ENCODE measurements at regions not wholly inside any gene's neighbourhood (a gene's known extent, or its start where the extent isn't known, plus 50 kb on each side); places are given as distances from the start of the nearest gene placed in this dataset.

DNA sequence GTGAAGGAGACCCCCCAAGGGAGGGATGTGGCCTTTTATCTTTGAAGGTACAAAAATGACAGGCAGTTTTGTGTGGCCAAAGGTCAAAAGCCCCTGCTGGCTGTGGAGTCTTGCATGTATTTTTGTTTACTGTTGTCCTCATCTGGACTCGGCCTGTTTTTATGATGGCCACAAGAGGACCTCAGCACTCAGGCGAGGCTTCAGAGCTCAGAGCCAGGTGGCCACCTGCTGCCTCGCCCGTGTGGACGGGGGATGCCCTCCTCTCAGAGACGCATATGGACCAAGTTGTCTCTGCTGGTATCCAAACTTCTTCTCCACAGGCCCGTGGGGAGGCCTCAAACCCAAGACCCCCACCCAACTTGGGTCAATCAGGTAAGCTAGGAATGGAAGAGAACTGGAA is 118.2 kb downstream of the DACT2 start:
- Histone ChIP-seq H2BK12ac (ENCODE audit: low read length in 2 of 2) (no peak overlapping the region), H2BK15ac (ENCODE audit: low read depth, poor library complexity, severe bottlenecking) (no peak overlapping the region), H4K8ac (ENCODE audit: low read length) (no peak overlapping the region), H3K14ac (ENCODE audit: low read length in 2 of 2) (no peak overlapping the region), H3K9me3 (ENCODE audit: control insufficient read depth, low read length) (no peaks in the 10 kb centered on the region), H2BK120ac (ENCODE audit: low read depth, low read length) (no peak overlapping the region), H3K9ac (ENCODE audit: low read length) (no peak overlapping the region), H3K4me1 (ENCODE audit: control insufficient read depth, insufficient read depth, low read depth, low read length) (peaks cover 3% of the 10 kb centered on the region), H3K4me2 (ENCODE audit: low read length, poor library complexity, severe bottlenecking) (no peak overlapping the region), H3K4me3 (ENCODE audit: insufficient read depth in 1 of 2, low read depth in 1 of 2, low read length in 2 of 2) (no peak overlapping the region), H3K27me3 (ENCODE audit: control insufficient read depth in 1 of 2, insufficient read depth in 1 of 2, low read length in 2 of 2) (peaks cover 17 to 37% of the 10 kb centered on the region in 2 experiments), H2AK5ac (ENCODE audit: low read length, severe bottlenecking) (no peak overlapping the region), H2BK5ac (ENCODE audit: low read depth, low read length, poor library complexity, severe bottlenecking) (no peak overlapping the region), H3K36me3 (ENCODE audit: control insufficient read depth in 1 of 2, insufficient read depth in 2 of 2, low read depth in 1 of 2, low read length in 2 of 2) (no peaks in the 10 kb centered on the region), H2AFZ (ENCODE audit: low read depth, low read length) (no peak overlapping the region), H4K91ac (ENCODE audit: low read length) (no peak overlapping the region), H3K79me1 (replicated peaks; ENCODE audit: low read length, poor library complexity, severe bottlenecking) (no peaks in the 10 kb centered on the region), H3K23ac (ENCODE audit: low read length in 2 of 2) (no peak overlapping the region), H3K27ac (ENCODE audit: low read length, poor library complexity, severe bottlenecking) (no peak overlapping the region), H3K4ac (ENCODE audit: low read depth in 1 of 2, low read length in 2 of 2) (no peak overlapping the region), H3K18ac (ENCODE audit: low read depth in 1 of 2, low read length in 2 of 2) (no peak overlapping the region)
- no peak for DNase-seq
- 69% methylated on average over 6 of the region's 7 CpGs for WGBS

DNA sequence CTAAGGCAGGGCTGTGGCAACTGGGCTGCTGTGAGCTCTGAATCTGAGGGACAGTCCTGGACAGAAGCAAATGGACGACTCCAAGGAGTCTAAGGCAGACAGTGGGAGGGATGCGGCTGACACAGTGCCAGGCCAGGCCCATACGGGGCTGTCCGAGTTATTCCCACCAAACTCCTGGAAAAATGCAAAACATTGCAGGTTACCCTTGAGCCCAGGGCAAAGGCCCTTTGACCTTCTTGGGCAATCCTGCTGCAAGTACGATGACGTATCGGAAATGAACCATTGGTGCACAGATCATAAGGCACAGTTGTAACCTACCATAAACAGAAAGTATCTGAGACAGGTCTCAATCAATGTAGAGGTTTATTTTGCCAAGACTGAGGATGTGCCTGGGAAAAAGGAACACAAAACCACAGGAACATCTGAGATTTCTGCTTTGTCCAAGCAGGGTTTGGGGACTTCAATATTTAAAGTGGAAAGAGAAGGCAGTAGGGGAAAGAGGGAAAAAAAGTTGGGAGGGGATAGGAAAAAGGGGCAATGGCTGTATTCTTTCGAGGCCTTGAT is 118.9 kb downstream of the DACT2 start:
- no peaks in the 10 kb centered on the region for H3K4me1 ChIP-seq (ENCODE audit: control insufficient read depth, insufficient read depth, low read depth, low read length)
- DNase-seq, result no peak
- no peaks in the 10 kb centered on the region for H3K79me1 ChIP-seq (replicated peaks; ENCODE audit: low read length, poor library complexity, severe bottlenecking)
- no peak overlapping the region for H3K4me3 ChIP-seq (ENCODE audit: insufficient read depth in 1 of 2, low read depth in 1 of 2, low read length in 2 of 2)
- H2BK15ac ChIP-seq (ENCODE audit: low read depth, poor library complexity, severe bottlenecking), result no peak overlapping the region
- H3K27me3 ChIP-seq (ENCODE audit: control insufficient read depth in 1 of 2, insufficient read depth in 1 of 2, low read length in 2 of 2), result peaks cover 18 to 39% of the 10 kb centered on the region in 2 experiments
- no peak overlapping the region for H4K8ac ChIP-seq (ENCODE audit: low read length)
- H2AK5ac ChIP-seq (ENCODE audit: low read length, severe bottlenecking), result no peak overlapping the region
- H3K4me2 ChIP-seq (ENCODE audit: low read length, poor library complexity, severe bottlenecking), result no peak overlapping the region
- no peaks in the 10 kb centered on the region for H3K9me3 ChIP-seq (ENCODE audit: control insufficient read depth, low read length)
- no peak overlapping the region for H3K18ac ChIP-seq (ENCODE audit: low read depth in 1 of 2, low read length in 2 of 2)
- no peak overlapping the region for H2BK5ac ChIP-seq (ENCODE audit: low read depth, low read length, poor library complexity, severe bottlenecking)
- no peak overlapping the region for H2BK120ac ChIP-seq (ENCODE audit: low read depth, low read length)
- no peaks in the 10 kb centered on the region for H3K36me3 ChIP-seq (ENCODE audit: control insufficient read depth in 1 of 2, insufficient read depth in 2 of 2, low read depth in 1 of 2, low read length in 2 of 2)
- no peak overlapping the region for H3K4ac ChIP-seq (ENCODE audit: low read depth in 1 of 2, low read length in 2 of 2)
- H2AFZ ChIP-seq (ENCODE audit: low read depth, low read length), result no peak overlapping the region
- H3K14ac ChIP-seq (ENCODE audit: low read length in 2 of 2), result no peak overlapping the region
- no peak overlapping the region for H3K27ac ChIP-seq (ENCODE audit: low read length, poor library complexity, severe bottlenecking)
- WGBS, result 94% methylated on average over 7 of the region's 8 CpGs
- H3K9ac ChIP-seq (ENCODE audit: low read length), result no peak overlapping the region
- H2BK12ac ChIP-seq (ENCODE audit: low read length in 2 of 2), result no peak overlapping the region
- H4K91ac ChIP-seq (ENCODE audit: low read length), result no peak overlapping the region
- no peak overlapping the region for H3K23ac ChIP-seq (ENCODE audit: low read length in 2 of 2)

GRCh38 chr6:168198302-168199180 is 119.5 kb upstream of the FRMD1 start:
- no peak overlapping the region for H3K23ac ChIP-seq (ENCODE audit: low read length in 2 of 2)
- H3K9me3 ChIP-seq (ENCODE audit: control insufficient read depth, low read length), result no peaks in the 10 kb centered on the region
- no peak overlapping the region for H2AK5ac ChIP-seq (ENCODE audit: low read length, severe bottlenecking)
- no peak overlapping the region for H2AFZ ChIP-seq (ENCODE audit: low read depth, low read length)
- no peaks in the 10 kb centered on the region for H3K36me3 ChIP-seq (ENCODE audit: control insufficient read depth in 1 of 2, insufficient read depth in 2 of 2, low read depth in 1 of 2, low read length in 2 of 2)
- no peak overlapping the region for H3K9ac ChIP-seq (ENCODE audit: low read length)
- no peak overlapping the region for H3K27ac ChIP-seq (ENCODE audit: low read length, poor library complexity, severe bottlenecking)
- DNase-seq, result no peak
- no peak overlapping the region for H2BK12ac ChIP-seq (ENCODE audit: low read length in 2 of 2)
- H3K79me1 ChIP-seq (replicated peaks; ENCODE audit: low read length, poor library complexity, severe bottlenecking), result no peaks in the 10 kb centered on the region
- H4K91ac ChIP-seq (ENCODE audit: low read length), result no peak overlapping the region
- no peak overlapping the region for H3K4me2 ChIP-seq (ENCODE audit: low read length, poor library complexity, severe bottlenecking)
- H3K4me1 ChIP-seq (ENCODE audit: control insufficient read depth, insufficient read depth, low read depth, low read length), result peaks cover 12% of the 10 kb centered on the region
- no peak overlapping the region for H2BK15ac ChIP-seq (ENCODE audit: low read depth, poor library complexity, severe bottlenecking)
- peaks cover 37 to 58% of the 10 kb centered on the region in 2 experiments for H3K27me3 ChIP-seq (ENCODE audit: control insufficient read depth in 1 of 2, insufficient read depth in 1 of 2, low read length in 2 of 2)
- H3K4me3 ChIP-seq (ENCODE audit: insufficient read depth in 1 of 2, low read depth in 1 of 2, low read length in 2 of 2), result no peak overlapping the region
- H3K18ac ChIP-seq (ENCODE audit: low read depth in 1 of 2, low read length in 2 of 2), result no peak overlapping the region
- no peak overlapping the region for H3K14ac ChIP-seq (ENCODE audit: low read length in 2 of 2)
- H2BK5ac ChIP-seq (ENCODE audit: low read depth, low read length, poor library complexity, severe bottlenecking), result no peak overlapping the region
- no peak overlapping the region for H2BK120ac ChIP-seq (ENCODE audit: low read depth, low read length)
- H3K4ac ChIP-seq (ENCODE audit: low read depth in 1 of 2, low read length in 2 of 2), result no peak overlapping the region
- no peak overlapping the region for H4K8ac ChIP-seq (ENCODE audit: low read length)
- 90% methylated on average over 21 of the region's 21 CpGs for WGBS

DNA sequence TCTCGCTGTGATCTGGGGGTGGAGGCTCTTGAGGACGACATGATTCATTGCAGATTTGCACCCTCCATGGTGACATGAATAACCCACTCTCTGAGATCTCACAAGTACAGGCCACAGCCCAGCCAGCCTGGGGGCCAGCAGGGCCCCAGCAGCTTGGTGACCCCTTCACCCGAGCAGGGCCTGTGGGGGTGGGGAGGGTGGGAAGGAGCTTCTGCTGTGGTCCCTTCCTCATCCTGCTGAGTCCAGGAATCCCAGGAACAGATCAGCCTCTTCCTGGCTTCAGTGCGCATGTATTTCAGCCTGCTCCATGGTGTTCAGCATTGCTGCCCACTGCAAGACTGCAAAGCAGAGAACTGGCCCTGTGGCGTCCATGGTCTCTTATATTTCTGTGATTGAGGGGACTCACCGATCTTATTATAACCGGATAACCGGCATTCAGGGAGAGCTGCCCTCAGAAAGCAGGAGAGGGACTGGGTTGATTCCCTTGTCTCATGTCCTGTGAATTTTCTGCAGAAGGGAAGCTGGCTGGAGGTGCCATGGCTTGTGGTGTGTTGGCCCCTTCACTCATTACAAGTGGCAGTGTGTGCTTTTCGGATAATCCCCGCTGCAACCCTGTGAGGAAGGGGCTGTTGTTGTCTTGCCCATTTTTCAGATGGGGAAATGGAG is 118.8 kb upstream of the FRMD1 start:
- no peak overlapping the region for H4K91ac ChIP-seq (ENCODE audit: low read length)
- no peak overlapping the region for H3K4me2 ChIP-seq (ENCODE audit: low read length, poor library complexity, severe bottlenecking)
- no peak overlapping the region for H2AFZ ChIP-seq (ENCODE audit: low read depth, low read length)
- H3K9me3 ChIP-seq (ENCODE audit: control insufficient read depth, low read length), result no peaks in the 10 kb centered on the region
- no peaks in the 10 kb centered on the region for H3K36me3 ChIP-seq (ENCODE audit: control insufficient read depth in 1 of 2, insufficient read depth in 2 of 2, low read depth in 1 of 2, low read length in 2 of 2)
- no peak overlapping the region for H3K4ac ChIP-seq (ENCODE audit: low read depth in 1 of 2, low read length in 2 of 2)
- no peak overlapping the region for H2BK12ac ChIP-seq (ENCODE audit: low read length in 2 of 2)
- H3K23ac ChIP-seq (ENCODE audit: low read length in 2 of 2), result no peak overlapping the region
- no peak overlapping the region for H3K27ac ChIP-seq (ENCODE audit: low read length, poor library complexity, severe bottlenecking)
- 84% methylated on average over 9 of the region's 10 CpGs for WGBS
- H3K14ac ChIP-seq (ENCODE audit: low read length in 2 of 2), result no peak overlapping the region
- H3K9ac ChIP-seq (ENCODE audit: low read length), result no peak overlapping the region
- peaks cover 12% of the 10 kb centered on the region for H3K4me1 ChIP-seq (ENCODE audit: control insufficient read depth, insufficient read depth, low read depth, low read length)
- H4K8ac ChIP-seq (ENCODE audit: low read length), result no peak overlapping the region
- no peak for DNase-seq
- H2BK5ac ChIP-seq (ENCODE audit: low read depth, low read length, poor library complexity, severe bottlenecking), result no peak overlapping the region
- H3K79me1 ChIP-seq (replicated peaks; ENCODE audit: low read length, poor library complexity, severe bottlenecking), result no peaks in the 10 kb centered on the region
- H3K4me3 ChIP-seq (ENCODE audit: insufficient read depth in 1 of 2, low read depth in 1 of 2, low read length in 2 of 2), result no peak overlapping the region
- peaks cover 44 to 63% of the 10 kb centered on the region in 2 experiments for H3K27me3 ChIP-seq (ENCODE audit: control insufficient read depth in 1 of 2, insufficient read depth in 1 of 2, low read length in 2 of 2)
- no peak overlapping the region for H2BK15ac ChIP-seq (ENCODE audit: low read depth, poor library complexity, severe bottlenecking)
- H2AK5ac ChIP-seq (ENCODE audit: low read length, severe bottlenecking), result no peak overlapping the region
- no peak overlapping the region for H3K18ac ChIP-seq (ENCODE audit: low read depth in 1 of 2, low read length in 2 of 2)
- no peak overlapping the region for H2BK120ac ChIP-seq (ENCODE audit: low read depth, low read length)
